HG03066 (cell line): ENCODE measurements at regions not wholly inside any gene's neighbourhood (a gene's known extent, or its start where the extent isn't known, plus 50 kb on each side); places are given as distances from the start of the nearest gene placed in this dataset.

Experiments
- ATAC-seq: cut with Tn5 transposase; IDR thresholded peaks from one replicate; pipeline ENCODE4 v1.9.1; 2021; ENCODE audit warnings: low read depth; ENCODE audit not compliant: unreplicated experiment

GRCh38 chr14:98512501-98513251 is 759.3 kb downstream of the BCL11B start:
- no peak for ATAC-seq

- ATAC-seq, result no peak
These were observed 758.4 kb downstream of the BCL11B start for GRCh38 chr14:98513558-98513957.

- no peak for ATAC-seq
These were observed 758.0 kb downstream of the BCL11B start for GRCh38 chr14:98514016-98514415.

GRCh38 chr14:98536256-98536655 is 735.7 kb downstream of the BCL11B start:
- no peak for ATAC-seq

DNA sequence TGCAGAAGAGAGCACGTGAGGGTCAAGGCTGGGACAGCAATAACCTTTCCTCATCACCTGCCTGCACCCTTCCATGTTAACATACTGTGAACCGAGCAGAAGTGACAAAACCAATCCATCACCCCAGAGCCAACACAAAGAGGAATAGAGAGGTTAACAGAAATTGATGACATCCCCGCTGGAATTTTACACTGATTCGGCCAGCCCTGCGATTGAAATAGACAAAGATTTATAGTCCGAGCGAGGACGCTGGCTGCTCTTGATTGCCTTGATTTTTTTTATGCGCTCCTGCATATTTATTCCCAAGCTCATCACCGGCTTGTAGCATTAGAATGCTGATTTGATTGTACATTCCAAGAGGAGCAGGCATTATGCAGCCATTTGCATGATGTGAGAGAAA is 729.7 kb downstream of the BCL11B start:
- ATAC-seq, result no peak

- ATAC-seq, result no peak
These were observed 728.9 kb downstream of the BCL11B start for GRCh38 chr14:98543074-98543473.

DNA sequence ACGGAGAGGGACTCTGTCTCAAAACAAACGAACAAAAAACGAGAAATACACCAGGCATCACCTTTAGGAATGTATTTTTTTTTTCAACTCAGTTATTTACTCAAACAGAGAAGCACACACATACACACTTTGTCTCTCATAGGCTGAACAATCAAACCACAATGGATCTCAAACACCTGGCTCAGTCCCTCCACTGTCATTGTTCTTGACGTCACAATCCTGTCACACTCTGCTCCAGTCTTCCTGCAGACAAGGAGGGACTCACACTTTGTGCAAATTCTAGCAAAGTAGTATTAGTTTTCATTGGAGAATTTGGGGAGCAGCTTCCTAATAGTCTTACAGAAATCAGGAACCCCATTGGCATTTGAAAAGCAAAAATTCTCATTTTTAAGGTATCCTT is 727.8 kb downstream of the BCL11B start:
- ATAC-seq, result no peak

GRCh38 chr14:98545181-98545580 is 726.8 kb downstream of the BCL11B start:
- no peak for ATAC-seq

DNA sequence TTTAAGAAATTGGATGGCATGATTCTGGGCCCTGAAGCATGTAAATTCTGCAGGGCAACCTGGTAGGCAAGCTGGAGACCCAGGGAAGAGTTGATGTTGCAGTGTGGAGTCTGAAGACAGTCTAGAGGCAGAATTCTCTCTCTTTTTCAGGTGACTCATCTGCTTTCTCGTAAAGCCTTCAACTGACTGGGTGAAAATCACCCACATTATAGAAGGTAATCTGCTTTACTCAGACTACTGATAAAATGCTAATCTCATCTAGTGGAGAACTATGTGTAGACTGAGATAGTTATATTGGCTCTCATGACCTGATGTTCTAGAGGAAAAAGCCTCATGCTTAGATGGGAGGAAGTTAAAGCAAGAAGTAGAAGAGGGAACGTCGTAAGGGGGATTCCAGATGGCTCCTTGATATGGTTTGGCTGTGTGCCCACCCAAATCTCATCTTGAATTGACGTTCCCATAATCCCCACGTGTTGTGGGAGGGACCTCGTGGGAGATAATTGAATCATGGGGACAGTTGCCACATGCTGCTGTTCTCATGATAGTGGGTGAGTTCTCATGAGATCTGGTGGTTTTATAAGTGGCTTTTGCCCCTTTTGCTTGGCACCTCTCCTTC is 723.8 kb downstream of the BCL11B start:
- no peak for ATAC-seq

GRCh38 chr14:98551028-98551427 is 721.0 kb downstream of the BCL11B start:
- no peak for ATAC-seq

- no peak for ATAC-seq
These were observed 716.6 kb downstream of the BCL11B start for GRCh38 chr14:98555440-98555839.

DNA sequence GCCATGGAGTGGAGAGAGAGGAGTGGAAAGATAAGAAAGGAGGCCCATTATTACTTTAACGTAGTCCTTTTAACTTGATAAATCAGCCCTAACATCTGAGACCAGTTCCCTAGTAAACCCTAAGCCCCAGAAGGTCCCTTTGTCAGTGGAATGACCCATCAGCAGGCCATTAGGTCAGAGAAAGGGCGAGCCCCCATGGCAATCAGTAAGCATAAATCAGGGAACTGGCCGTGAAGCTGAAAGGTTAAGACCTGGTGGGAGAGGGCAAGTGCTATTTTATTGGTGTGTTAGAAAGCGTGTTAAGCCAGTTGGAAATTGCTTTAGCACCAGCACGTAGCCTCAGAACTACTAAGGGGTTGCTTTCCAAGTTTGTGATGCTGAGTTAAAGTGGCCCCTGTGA is 708.0 kb downstream of the BCL11B start:
- ATAC-seq, result no peak

DNA sequence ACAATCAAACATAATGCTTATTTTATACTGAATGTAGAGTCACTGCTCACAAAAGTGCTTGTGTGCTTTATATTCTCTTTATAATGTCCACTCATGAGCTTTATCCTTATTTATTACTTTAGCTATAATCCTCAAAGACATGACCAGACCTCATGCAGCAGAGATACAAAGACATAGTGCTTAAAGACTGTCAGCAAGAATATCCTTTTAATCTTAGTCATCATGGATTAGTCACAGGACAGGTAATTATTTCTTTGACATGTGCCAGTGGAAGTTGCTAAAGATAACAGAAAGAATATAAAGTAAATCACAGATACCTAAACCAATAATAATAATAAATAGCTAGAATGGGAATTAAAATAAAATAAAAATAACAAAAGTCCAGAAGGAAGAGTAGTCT is 707.5 kb downstream of the BCL11B start:
- ATAC-seq, result no peak

DNA sequence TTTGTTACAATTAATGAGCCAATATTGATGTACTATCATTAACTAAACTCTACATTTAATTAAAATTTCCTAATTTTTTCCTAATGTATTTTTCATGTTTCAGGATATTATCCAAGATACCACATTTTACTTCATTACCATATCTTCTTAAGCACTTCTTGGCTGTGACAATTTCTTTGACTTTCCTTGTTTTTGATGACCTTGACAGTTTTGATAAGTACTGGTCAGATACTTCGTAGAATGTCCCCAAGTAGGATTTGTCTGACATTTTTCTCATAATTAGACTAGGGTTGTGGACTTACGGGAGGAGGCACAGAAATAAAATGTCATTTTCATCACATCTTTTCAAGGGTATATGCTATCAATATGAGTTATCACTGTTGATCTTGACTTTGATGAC is 700.9 kb downstream of the BCL11B start:
- ATAC-seq, result no peak

- no peak for ATAC-seq
These were observed 698.9 kb downstream of the BCL11B start for GRCh38 chr14:98573082-98573481.

- no peak for ATAC-seq
These were observed 695.5 kb downstream of the BCL11B start for GRCh38 chr14:98576463-98576862.

GRCh38 chr14:98578204-98578603 is 693.8 kb downstream of the BCL11B start:
- no peak for ATAC-seq

- ATAC-seq, result no peak
These were observed 692.9 kb downstream of the BCL11B start for GRCh38 chr14:98579140-98579539.

DNA sequence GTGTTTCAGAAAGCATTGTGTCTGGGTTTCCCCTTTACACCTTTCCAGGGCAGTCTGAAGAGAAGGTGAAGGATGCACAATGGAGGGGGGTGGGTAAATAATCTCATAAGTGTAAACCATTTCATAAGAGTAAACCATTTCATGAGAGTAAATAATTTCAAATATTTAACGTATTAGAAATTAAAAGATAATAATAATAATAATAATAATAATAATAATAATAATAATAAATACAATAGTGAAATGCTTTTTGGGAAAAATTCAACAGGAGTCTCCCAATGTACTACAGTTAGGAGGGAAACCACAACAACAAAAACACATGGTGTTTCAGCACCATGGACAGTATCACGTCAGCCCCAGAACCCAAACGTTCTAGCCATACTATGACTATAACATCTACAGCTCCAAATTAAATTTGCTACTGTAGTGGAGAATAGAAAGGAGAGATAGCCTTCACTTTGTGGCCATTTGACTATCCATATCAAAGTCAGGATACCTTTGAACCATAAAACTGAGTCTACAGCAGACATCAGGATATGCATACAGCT is 691.8 kb downstream of the BCL11B start:
- ATAC-seq, result no peak

GRCh38 chr14:98582276-98582675 is 689.7 kb downstream of the BCL11B start:
- ATAC-seq, result no peak

DNA sequence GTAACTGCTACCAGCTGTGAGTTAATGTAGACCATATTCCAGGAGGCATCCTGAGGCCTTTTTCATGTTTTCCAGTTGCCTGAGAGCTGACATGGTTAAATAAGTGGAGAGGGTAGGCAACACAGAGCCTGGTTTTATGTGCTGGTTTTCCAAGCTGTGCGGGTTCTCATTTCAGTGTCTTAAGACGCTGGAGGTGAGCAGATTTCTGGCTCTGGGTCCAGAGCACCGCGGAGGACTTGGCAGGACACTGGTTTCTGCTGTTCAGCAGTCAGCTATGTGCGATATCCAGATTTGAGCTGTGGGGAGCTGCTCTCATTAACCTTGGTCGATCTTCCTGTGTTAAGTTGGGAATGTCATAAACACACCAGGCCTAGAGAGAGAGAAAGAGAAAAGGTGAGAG is 680.8 kb downstream of the BCL11B start:
- no peak for ATAC-seq

GRCh38 chr14:98592611-98593170 is 679.3 kb downstream of the BCL11B start:
- ATAC-seq, result no peak
